Right renal pelvis (tissue), 4 donors: ENCODE measurements at regions not wholly inside any gene's neighbourhood (a gene's known extent, or its start where the extent isn't known, plus 50 kb on each side); places are given as distances from the start of the nearest gene placed in this dataset.
"Not testable (repeated sequence)": the region's sequence is repeated elsewhere in the genome, so short reads cannot be mapped to it uniquely, and the experiment has no call there.

Experiments used
- DNase-seq, 4 donors: peaks; one replicate each; pipeline ENCODE4 v3.0.0-alpha.2; 2013; ENCODE audit warnings: low read depth in 4 of 4, low spot score in 3 of 4, missing footprints in 1 of 4

DNA sequence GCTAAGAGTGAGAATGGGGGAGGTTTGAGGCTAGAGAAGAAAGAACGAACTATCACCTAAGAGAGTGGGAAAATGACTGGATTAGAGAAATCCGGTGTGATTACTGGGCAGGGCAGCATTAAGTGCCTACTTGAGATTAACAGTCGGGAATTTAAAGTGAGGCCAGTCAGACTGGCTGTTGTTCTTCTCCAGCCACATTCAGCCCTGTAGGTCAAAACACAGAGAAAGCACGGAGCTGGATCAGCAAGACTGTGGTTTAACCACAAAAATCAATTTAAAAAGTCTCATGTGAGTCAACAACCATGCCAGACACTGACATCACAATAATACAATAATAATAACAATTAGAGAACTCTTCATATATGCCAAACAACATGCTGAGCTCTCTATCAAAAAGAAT is 301.9 kb upstream of the SGK1 start:
- no peak for DNase-seq

DNA sequence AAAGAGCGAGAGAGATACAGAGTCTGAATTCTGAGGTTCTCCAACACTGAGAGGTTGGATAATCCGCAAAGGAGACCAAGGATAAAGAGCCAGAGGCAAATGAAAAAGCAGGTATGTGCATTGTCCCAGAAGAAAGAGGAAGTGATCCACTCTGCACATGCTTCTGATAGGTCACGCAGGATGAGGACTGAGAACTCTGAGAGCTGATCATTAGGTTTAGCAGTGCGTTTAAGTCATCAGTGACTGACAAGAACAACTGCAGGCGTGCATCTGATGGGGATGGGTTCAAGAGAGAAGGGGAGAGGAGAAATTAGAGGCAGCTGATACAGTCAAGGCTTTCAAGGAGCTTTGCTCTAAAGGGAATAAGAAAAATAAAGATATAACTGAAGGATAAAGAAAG is 301.2 kb upstream of the SGK1 start:
- no peak for DNase-seq

DNA sequence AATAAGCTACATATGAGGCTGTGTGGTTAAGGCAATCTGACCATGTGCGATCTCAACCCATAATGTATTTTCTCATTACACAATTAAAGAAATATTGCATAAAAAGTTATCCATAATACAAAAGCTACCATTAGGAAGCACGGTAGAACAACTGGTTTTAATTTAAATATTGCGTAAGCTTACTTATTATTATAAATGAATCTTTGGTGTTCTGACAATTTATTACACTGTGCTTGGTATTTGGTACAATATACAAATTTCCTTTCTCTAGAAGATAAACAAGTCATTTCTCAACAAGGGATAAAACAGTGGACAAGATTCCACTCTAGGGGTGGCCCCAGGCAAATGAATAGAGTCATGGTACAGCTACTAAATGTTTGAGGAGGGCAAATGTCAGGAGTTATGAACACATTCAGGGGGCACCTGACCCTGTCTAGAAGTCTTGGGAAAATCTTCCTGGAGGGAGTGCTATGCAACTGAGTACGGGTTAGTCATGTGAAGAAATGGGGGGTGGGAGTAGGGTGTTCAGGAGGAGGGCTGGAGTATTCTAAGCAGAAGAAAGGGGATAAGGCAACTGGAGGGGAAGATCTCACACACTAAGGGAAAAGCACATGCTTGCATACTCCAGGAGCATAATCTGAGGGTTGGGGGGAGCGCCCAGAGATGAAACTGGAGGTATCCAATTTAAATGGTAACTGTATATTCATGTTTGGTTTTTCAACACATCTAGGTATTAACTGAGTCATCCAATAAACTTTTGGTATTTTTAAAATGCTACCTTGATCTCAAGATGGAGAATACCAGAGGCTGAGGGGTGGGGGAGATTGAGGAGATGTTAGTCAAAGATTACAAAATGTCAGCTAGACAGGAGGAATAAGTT is 296.9 kb upstream of the SGK1 start:
- no peak for DNase-seq

DNA sequence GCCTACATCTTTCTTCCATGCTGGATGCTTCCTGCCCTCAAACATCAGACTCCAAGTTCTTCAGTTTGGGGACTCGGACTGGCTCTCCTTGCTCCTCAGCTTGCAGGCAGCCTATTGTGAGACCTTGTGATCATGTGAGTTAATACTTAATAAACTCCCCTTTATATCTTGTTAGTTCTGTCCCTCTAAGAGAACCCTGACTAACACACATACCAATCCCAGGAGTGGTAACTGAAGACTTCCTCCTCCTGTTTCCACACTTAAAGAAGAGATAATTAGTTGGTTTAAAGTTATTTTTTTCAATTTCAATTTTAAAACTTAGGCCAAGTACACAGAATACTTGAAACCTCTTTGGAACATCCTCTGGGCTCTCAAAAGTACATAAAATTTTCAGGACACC is 294.2 kb upstream of the SGK1 start:
- DNase-seq, result not testable (repeated sequence)

DNA sequence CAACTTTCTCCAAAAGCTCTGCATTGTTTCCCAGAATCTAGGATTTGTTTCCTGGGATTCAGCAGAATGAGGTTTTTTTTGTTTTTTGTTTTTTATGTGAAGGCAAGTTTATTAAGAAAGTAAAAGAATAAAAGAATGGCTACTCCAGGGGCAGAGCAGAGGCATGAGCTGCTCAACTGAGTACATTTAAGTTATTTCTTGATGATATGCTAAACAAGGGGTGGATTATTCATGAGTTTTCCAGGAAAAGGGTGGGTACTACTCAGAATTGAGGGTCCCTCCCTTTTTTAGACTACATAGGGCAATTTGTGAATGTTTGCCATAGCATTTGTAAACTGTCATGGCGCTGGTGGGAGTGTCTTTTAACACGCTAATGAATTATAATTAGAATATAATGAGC is 292.5 kb upstream of the SGK1 start:
- DNase-seq, result no peak

DNA sequence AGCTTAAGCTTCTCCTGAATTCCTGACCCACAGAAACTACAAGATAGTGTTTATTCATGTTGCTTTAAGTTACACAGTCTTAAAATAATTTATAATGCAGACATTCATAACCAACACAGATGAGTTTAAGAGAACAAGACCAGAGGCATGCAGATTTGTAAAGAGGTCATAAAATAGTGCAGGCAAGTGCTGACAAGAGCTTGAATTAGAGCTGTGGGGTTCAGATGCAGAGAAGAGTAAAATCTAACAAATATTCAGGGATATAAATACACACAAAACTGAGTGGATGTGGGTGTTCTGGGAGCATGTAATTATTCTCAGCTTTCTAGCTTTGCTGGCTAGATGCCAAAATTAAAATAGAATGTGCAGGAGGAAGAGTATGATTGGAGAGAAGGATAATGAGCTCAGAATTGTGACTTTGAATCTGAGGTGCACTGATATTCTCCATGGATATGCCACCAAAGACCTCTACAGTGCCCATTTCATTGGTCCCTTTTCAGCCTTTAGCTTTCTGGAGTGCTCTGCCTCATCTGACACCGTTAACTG is 291.9 kb upstream of the SGK1 start:
- peak in 2 of 4 donors; percentile 3 to 10 for DNase-seq

DNA sequence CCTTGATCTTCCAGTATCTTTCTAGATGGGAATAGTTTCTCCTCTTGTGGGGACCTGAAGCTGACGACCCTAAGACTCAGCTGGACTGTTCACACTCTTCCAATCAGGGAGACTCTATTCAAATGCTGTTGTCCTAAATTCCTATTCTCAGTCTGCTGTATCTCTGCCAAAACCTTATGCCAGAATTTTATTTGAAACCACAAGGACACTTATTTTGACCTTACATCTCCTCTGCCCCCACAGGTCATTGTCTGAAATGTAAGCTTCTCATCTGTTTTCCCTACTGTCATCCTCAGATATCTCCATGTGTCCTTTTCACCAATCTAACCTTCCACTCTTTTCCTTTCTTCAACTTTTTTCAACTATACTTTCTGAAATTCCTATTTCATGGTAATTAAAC is 289.5 kb upstream of the SGK1 start:
- no peak for DNase-seq

DNA sequence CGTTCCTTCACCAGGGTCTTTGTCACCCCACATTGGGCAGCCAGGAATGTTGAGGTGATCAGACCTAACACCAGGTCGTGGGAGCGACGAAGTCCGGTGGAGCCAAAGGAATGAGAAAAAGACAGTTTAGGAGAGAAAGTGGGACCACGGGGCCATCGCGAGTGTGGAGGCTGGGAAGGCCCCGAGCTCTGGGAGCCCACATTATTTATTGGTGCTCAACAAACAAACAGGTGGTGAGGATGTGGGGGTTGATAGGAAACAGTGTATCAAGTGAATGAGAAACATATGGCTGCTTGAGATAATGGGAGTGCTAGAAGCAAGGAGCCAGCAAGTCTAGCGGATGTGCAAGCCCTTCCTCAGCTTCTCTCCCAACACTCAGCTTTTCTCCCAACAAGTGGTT is 287.1 kb upstream of the SGK1 start:
- DNase-seq, result no peak

DNA sequence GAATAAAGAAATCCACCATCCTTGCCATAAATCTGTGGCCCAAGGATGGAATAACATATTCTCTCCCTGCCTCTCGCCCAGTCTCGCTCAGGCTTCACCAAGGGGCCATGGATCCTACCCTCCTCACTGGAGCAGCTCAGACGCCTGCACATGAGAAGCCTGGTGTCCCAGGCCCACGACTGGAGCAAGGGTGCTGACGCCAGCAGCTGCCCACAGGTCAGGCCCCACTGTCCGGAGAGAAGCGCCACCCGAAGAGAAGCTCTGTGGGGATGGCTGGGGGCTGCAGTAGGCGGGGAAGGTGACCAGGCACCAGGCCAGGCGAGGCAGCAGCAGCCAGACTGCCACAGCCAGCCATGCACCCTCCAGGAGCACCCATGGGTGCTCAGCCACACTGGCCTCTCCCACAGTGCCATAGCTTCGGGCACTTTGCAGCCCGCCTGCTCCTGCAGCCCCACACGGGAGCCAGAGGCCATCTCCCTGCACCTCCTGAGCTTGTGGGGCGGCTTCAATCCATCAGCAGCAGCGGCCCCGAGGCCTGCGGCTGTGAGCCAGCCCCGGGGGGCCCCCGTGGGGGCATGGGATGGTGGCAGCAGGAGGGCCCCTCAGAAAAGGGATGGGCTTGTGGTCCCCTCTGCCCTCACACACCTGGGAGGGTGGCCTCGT is 286.2 kb upstream of the SGK1 start:
- no peak for DNase-seq

DNA sequence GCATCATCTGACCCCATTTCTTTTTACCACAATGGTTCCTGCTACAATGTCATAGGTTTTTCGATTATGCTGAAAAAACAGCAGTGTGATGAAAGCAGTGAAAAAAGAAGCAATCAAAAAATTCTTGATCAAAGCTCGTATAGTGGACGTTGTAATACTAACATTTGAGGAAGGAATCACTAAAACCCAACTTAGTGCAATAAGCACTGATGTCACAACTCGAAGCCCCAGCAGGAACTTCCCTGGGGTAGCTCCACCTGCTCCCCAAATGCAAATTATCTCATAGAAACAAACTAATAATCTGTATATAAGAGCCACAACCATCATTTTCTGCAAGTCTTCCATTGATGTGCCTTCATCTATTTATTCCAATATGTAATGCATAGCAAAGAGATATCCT is 285.6 kb upstream of the SGK1 start:
- no peak for DNase-seq

DNA sequence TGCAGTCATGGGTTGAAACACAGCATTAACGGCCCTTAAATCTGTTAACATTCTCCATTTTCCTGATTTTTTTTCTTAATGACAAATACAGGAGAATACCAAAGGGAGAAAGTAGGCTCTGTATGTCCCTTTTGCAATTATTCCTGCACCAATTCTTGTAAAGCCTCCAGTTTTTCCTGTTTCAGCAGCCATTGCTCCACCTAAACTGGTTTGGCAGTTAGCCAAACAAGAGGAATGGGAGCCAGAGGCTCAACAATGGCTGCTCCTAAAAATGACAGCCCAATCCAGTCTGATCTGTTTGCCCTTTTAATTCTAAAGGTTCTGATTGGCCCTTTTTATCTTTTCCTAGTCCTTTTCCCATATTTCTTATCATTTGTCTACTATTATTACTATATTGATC is 284.2 kb upstream of the SGK1 start:
- no peak for DNase-seq

DNA sequence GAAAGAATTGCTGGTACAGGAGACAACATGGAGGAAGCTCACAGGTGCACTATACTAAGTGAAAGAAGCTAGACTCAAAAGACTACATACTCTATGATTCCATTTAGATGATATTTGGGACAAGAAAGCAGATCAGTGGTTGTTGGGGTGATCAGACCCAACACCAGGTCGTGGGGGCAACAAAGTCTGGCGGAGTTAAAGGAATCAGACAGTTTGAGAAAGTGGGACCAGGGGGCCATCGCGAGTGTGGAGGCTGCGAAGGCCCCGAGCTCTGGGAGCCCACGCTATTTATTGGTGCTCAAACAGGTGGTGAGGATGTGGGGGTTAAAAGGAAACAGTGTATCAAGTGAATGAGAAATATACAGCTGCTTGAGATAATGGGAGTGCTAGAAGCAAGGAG is 282.8 kb upstream of the SGK1 start:
- no peak for DNase-seq

DNA sequence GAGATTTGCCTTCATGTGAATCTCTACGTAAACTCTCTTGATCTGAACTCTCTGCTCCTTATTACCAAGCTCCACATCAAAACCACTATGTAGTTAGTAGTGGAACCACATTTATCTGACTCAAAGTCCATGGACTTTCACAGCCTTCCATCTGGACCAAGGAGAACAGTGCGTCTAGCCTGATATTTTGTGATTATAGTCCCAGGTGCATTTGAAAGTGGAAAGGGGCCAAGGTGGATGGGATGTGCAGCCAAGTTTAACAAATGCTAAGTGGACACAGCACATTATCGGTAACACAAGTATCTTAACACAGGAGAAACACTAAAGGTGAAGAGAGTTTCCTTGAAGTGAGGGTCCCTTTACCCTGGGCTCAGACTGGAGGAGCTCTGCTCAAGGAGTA is 281.2 kb upstream of the SGK1 start:
- no peak for DNase-seq

DNA sequence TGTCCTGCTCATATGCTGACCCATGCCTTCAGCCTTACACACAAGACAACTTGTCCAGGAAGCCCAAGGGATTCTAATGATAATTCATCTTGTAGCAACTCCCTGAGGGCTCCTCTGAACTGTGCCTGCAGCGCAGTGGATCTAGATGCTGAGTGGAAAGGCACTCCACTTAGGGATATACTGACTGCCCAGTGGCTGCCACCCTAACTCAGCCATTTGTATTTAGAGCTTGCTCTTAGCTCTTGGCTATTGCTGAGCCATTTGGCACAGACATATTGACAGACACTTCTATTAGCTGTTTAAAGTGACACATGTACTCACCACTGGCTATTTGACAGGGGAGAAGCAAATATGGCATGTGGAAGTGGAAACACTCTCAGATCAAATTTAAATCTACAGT is 278.3 kb upstream of the SGK1 start:
- DNase-seq, result no peak

DNA sequence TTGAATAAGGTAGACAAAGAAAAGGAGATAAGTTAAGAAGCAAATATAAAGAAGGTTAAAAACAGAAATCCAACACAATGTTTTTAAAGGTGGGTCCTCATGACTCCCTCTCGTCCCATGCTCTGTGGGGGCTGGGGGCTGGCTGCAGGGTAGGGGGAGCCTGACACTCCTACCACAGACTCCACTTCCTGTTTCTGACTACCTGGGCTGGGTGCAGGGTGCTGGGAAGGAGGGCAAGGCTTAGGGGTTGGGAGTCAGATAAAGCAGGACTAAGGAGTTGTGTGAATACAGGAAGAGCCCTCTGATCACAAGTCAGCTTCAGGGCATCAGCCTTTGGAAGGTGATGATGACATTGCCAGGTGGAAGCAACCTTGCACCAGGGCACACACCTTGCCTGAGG is 277.0 kb upstream of the SGK1 start:
- DNase-seq, result no peak

DNA sequence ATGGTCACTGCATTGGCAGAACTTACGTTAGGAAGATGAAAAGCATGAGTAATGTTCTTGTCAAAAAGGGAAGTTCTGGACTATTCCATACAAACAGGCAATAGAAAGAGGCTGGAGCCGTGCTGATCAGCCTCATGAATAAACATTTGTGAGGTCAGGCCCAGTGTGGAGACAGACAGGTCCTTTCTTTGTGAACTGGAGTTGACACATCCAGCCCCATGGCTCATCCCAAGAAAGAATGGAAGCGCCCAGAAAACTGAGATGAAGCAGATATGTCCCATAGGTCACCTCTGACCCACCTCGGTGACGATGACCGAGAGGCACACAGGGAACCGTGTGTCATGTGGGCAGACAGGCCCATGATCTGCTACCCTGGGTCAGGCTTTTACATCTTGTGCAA is 276.0 kb upstream of the SGK1 start:
- no peak for DNase-seq

DNA sequence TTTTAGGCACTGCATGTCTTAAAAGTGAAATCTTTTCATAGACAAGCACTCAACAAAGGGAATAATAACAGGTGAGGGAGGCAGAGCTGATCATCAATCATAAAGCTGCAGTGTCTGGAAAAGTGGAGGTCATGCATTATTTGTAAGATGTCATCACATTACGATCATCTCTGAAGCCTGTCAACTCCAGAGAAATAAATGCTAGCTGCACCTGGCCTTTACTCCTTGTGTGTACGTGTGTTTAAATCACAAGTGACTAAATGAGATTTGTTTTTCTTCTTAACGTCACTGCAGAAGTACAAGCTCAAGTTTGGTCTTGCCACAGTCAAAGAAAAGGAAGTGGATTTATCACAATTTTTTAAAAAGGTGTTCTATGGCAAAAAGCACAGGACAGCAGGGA is 275.5 kb upstream of the SGK1 start:
- DNase-seq, result no peak

DNA sequence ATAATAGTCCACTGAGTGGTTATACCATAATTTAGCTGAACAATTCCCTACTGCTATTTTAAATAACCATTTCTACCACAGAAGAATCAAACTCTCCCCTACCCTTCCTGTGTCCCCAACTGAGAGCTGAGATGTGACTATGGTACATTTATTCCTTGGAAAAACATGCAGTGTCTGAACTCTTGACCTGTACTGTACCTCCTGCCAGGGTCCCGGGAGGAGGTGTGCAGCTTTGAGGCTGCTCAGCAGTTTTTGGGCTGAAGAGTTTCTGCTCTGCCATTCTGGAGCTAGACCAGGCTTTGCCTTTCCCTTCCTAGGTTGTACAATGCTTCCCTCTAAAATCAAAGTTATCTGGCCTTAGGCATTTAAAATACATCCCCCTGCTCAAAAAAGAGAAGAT is 275.1 kb upstream of the SGK1 start:
- no peak for DNase-seq

DNA sequence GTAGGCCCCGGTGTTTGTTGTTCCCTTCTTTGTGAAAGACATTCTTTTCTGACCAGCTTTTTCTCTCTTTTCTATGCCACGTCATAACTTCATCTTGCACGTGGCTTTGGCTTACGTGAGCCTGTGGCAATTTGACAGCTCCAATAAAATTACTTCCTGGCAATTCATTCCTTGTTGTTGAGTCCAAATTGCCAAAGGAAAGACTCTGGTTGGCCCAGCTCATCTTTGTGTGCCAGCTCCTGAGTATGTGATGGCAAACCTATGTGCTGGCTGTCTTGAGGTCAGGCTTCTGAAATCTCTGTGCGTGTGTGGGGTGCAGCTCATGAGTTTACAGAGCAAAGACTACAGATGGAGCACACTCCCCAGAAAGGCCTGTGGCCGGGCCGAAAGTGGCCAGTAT is 272.5 kb upstream of the SGK1 start:
- no peak for DNase-seq

DNA sequence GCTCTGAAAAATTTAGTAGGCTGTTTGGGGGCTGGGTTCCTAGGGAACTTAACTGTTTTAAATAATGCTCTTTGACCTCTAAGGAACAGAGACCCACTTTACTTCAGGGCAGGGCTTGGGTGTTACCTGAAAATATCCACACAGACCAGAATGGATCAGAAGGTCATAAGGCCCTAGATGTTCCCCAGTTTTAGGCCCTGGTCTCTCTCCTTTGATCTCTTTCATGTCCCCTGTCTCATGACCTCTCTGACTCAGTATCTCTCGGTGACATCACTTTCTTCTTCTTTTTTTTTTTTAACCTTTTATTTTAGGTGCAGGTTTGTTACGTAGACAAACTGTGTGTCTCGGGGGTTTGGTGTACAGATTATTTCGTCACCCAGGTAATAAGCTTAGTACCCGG is 272.1 kb upstream of the SGK1 start:
- DNase-seq, result no peak

DNA sequence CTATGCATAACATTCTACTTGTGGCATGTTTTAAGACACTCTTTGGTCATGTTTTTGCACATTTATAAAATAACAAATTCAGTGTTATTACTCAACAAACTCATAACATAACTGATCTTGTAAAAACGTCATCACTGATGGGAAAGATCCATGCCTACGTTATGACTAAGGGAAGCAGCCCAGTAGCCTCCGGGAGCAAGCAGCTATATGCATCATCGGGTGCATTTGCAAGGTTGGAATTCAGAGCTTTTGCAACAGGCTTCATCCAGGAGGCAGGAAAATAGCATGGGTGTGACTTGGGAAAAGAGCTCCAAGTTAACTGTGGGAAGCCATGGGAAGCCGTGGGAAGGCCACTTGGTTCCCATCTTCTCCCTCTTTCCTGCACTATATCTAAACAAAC is 271.6 kb upstream of the SGK1 start:
- DNase-seq, result no peak

DNA sequence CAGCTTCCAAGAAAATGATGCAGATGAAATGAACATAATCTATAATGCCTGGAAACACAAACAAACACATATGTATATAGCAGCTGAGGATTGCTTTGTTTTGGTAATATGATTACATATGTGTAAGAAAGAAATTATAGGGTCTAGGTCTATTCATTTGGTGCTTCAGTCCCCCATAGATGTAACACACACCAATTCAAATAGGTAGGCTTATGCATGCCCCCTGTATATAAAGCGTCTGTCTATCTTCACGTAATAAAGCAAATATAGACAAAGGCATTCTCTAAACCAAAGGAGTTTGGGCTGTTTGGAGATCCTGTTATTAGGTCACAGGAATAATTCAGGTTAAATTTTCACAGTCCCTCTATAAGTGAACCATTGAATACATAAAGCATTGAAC is 270.4 kb upstream of the SGK1 start:
- DNase-seq, result no peak
